HuH-7 (cell line): ENCODE measurements at regions not wholly inside any gene's neighbourhood (a gene's known extent, or its start where the extent isn't known, plus 50 kb on each side); places are given as distances from the start of the nearest gene placed in this dataset.
"Not testable (repeated sequence)": the region's sequence is repeated elsewhere in the genome, so short reads cannot be mapped to it uniquely, and the experiment has no call there.

ENCODE experiments used
- DNase-seq: peaks from one replicate; pipeline ENCODE4 v3.0.0; 2011; ENCODE audit warnings: low spot score

DNA sequence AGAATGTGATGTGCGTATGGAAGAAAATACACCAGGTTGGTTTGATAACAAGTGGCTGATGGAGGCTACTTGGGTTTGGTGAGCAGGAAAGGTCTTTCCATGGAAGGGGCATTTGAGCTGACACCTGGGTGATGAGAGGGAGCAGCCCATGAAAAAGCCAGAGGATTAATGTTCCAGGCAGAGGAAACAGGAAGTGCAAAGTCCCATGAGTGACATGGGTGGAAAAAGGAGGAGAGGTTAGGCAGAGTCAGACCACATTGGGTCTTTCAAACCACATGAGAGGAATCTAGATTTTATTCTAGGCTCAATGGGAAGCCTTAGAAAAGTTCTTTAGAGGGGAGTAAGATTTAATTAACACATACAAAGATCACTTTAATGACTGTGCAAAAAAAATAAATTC lies 195.7 kb downstream of the LRATD1 start:
- no peak for DNase-seq

- no peak for DNase-seq
These were observed 196.5 kb downstream of the LRATD1 start for GRCh38 chr2:14828968-14829367.

GRCh38 chr2:14831458-14831857 lies 198.9 kb downstream of the LRATD1 start:
- DNase-seq = no peak

GRCh38 chr2:14843507-14844204 lies 211.1 kb downstream of the LRATD1 start:
- no peak for DNase-seq

DNA sequence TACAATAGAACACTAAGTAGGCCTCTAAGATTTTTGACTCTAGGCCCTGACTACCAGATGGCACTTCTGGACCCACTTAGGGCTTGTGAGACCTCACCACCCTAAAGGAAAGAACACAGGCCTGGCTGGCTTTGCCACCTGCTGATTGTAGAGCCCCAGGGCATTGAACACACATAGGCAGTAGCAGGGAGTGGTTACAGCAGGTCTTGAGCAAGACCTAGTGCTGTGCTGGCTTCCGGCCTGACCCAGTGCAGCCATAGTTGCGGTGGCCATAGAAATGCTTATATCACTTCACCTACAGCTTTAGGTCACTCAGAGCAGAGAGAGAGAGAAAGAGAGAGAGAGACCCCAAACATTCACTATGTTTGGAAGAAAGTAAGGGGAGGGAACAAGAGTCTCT lies 223.2 kb downstream of the LRATD1 start:
- DNase-seq = no peak

DNA sequence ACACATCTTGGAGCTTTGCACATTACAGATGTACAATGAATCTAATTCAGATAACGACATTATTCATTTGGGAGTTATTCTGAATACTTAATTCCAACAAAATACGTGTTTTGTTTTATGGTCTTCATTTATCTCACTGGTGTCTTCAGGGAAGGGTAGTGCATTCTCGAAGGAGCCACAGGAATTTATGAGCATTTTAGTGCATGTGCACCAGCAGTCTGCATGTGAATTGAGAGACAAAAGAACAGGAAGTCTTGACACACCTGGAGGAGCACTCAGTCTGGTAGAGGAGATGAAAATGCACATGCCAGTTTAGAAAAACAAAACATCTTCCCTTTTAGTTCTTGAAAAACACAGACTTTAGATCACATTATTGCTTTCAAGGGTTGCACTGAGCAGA lies 228.7 kb downstream of the LRATD1 start:
- DNase-seq = no peak

DNA sequence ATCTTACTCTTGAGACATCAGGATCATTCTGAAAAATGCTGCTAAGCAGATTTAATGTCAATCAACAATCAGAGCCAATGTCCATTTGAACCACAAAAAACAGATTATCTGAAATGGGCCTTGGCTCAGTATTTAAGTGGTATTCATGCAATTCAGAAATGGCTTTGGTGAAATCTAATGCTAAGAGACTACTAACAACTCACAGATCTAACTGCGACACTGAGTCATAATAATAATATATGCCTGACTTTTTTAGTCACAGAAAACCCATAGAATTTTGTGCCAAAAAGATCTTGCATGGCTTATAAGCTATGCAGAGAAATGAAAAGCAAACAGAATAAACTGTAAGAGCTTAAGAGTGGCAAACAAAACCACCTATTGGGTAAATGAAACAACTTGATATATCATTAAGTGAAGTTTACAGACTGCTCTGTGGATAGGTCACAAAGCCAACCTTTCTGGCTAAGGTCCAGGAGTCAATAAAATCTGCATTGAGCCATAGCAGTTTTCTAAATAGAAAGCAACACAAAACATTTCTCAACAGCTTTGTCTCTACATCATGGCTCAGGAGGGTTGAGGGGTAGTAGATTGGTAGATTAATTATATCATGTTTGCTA lies 234.3 kb downstream of the LRATD1 start:
- DNase-seq = peak; percentile 23

DNA sequence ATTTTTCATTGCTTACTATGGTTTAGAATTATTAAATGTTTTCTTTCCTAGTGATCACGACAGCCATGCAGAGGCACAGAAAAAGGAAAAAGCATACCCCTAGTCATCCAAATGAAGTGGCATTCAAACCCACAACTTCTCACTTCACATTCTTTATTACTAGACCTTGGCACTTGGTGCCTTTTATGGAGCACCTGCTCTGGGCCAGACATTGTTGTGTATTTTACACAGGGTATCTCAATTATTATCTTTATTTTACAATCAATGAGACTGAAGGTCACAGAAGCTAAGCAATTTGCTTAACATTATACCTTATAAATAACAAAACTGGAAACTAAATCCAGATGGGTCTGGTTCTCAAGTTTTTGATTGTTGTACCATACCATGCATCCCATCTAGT lies 235.3 kb downstream of the LRATD1 start:
- DNase-seq = no peak

- no peak for DNase-seq
These were observed 240.3 kb downstream of the LRATD1 start for GRCh38 chr2:14872779-14873325.

DNA sequence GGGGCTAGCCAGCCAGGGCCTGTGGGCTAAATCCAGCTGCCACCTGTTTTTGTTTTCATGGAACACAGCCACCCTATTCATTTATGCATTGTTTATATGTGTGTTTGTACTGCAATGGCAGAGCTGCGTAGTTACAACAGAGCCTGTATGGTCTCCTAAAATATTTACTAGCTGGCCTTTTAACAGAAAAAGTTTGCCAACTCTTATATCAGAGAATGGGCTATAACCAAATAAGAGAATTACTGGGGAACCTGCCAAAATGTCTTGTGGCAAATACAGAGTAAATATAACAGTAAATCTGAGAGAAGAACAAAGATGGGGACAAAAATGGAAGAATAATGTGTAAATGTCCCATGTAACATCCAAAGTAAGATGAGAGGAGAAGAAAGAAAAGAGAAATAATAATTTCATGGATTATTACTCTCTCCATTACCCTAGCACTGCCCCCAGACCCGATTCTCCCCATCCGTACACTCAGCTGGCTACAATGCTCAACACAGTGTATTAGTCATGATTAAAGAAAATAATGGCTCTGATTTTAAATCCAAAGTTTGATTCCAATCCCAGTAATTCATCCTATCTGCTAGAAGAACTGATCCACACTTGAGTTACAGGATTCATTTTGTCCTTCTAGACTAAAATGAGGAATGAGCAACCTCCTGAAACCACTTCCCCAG lies 249.3 kb downstream of the LRATD1 start:
- no peak for DNase-seq

DNA sequence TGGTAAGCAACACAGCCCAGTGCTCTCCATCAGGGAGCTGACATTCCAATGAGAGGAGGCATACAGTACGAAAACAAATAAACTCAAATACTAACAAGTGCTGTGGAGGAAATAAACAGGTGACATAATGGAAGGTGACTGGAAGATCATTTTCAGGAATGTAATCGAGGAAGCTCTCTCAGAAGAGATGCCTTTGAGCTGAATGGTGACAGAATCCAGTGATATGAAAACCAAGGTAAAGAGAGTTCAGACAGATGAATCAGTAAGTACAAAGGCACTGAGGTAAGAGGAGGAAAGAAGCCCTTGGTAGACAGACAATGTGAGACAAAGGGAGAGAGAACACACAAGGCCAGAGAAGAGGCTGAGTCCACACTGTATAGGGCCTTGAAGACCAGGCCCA lies 252.1 kb downstream of the LRATD1 start:
- DNase-seq = no peak

DNA sequence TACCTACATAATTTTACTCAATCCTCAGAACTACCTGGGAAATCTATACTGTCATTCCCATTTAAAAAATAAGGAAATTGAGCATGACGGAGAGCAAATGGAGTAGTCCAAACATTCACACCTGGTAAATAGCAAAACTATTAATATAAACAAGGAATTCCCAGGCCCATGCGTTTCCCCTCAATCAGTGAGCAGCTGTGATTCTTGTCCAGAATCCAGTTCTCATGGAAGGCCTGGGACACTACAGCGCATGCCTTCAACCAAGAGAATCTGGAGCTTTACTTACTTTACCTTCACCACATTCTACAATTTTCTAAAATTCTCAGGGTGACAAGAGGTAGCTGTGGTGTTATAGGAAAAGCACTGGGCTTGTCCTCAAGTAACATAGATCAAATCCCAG lies 259.0 kb downstream of the LRATD1 start:
- DNase-seq = no peak

GRCh38 chr2:14896330-14897030 lies 264.0 kb downstream of the LRATD1 start:
- no peak for DNase-seq

GRCh38 chr2:14899621-14900414 lies 267.3 kb downstream of the LRATD1 start:
- no peak for DNase-seq

GRCh38 chr2:14901737-14902136 lies 269.2 kb downstream of the LRATD1 start:
- DNase-seq = no peak

GRCh38 chr2:14902953-14903352 lies 270.4 kb downstream of the LRATD1 start:
- DNase-seq = no peak

DNA sequence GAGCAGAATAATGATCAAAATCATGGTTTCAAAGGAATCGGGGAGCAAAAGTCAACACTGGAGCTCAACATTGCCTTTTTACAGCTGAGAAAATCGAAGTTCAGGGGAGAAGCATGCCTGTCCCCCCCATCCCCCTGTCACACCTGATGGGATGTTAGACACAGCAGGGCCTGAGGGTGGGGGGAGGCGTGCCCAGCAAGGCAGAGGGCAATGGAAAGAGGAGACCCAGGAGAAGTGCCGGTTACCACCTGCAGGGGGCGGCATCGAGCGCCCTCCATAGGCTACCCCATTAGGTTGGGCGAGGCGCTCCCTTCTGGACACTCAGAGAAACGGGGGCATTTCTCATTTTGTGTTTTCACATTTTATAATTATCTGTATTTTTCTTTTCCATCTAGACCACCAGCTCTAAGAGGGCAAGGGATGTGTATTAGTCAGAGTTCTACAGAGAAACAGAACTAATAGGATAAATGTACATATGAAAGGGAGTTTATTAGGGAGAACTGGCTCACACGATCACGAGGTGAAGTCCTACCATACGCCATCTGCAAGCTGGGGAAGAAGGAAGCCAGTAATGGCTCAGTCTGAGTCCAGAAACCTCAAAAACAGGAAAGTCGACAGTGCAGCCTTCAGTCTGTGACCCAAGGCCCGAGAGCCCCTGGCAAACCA lies 271.3 kb downstream of the LRATD1 start:
- peak; percentile 61 for DNase-seq

GRCh38 chr2:14904378-14904777 lies 271.9 kb downstream of the LRATD1 start:
- DNase-seq = not testable (repeated sequence)

- DNase-seq = no peak
These were observed 273.1 kb downstream of the LRATD1 start for GRCh38 chr2:14905571-14905970.

DNA sequence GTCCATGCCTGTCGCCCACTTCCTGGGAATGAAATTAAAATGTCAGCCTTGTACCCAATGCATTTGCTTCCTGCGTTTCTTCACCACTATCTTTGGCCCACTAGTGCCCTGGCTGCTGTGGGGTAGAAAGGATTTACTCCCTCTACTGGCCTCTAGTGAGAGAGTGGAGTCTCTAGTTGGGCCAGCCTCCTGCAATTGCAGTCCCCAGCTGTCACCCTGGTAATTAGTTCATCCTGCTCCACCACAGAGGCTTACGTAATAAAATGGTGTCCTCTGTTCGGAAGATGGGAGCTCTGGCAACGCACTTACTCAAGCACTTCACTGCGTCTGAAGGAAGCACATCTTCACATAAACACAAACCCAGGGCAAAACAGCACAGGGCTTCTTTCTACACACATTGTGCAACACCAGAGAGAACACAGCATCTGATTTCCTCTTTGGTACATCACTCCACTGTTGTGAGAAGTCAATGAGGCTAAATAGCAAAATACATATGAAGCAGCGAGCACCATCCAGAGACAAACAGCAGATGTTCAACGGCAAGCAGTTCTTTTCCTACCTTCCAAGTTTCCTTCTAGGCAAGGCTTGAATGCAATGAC lies 274.6 kb downstream of the LRATD1 start:
- DNase-seq = peak; percentile 36

GRCh38 chr2:14909795-14910194 lies 277.3 kb downstream of the LRATD1 start:
- DNase-seq = no peak
